Hematopoietic multipotent progenitor cell treated with erythropoietin and hydrocortisone succinate and interleukin-3 and kit ligand, for 8 days (in vitro differentiated cells): ENCODE measurements at regions not wholly inside any gene's neighbourhood (a gene's known extent, or its start where the extent isn't known, plus 50 kb on each side); places are given as distances from the start of the nearest gene placed in this dataset.

Experiments used
- DNase-seq: peaks from one replicate; pipeline ENCODE4 v3.0.0-alpha.2; 2015

DNA sequence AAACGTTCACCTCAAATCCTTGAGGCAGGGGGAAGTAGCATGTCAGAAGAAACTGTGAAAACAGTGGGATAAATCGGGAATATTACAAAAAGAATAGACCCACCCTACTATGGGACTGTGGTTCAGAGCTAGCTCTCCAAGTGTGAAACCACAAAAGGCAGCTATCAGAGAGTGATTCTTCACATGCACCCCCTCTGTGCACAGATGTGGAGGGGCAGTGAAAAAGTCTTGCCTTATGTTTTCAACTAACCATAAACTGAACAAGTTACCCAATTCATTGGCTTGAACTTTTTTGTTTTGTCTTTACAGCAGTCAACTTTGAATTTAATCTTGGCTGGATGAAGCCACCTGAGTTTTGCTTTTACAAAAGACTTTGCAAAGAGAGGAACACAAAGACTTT is 98.8 kb upstream of the NR4A3 start:
- no peak for DNase-seq

GRCh38 chr9:99724640-99725039 is 97.0 kb upstream of the NR4A3 start:
- DNase-seq: no peak

GRCh38 chr9:99725852-99726251 is 95.8 kb upstream of the NR4A3 start:
- no peak for DNase-seq

DNA sequence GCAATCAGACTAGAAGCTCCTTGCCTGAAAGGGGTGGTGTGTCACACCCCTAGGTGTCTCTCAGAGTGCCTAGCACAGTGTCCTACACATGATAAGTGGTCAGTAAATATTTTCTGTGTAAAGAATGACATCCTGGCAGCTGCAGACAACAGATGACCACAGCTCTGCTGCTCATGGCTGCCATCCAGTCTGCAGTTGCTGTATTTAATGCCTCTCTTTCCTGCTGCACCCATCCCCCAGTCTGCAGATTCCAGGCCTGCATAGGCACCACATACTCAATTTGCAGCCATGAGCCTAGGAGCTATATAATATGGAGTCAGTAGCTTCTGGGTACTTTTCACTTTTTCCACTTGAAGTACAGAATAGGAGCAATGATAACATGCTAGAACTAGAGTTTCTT is 94.9 kb upstream of the NR4A3 start:
- no peak for DNase-seq

- DNase-seq: no peak
These were observed 91.6 kb upstream of the NR4A3 start for GRCh38 chr9:99730062-99730461.

DNA sequence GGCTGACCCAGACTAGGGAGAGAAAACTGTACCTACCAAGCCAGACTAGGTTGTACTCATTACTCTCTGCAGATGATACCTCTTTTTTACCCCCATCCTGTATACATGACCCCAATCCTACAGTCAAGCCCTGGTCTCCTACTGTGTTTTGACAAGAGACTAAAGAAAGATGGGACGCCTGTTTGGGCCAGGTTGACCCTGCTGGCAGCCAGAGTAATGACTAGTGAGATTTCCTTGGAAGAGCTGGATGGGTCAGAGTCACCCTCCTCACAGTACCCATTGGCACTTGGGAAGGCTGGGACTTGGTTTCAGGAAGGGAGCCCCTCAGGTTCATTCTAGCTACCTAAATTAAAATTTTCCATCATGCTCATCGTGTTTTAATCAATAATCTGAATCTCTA is 89.7 kb upstream of the NR4A3 start:
- DNase-seq: no peak

DNA sequence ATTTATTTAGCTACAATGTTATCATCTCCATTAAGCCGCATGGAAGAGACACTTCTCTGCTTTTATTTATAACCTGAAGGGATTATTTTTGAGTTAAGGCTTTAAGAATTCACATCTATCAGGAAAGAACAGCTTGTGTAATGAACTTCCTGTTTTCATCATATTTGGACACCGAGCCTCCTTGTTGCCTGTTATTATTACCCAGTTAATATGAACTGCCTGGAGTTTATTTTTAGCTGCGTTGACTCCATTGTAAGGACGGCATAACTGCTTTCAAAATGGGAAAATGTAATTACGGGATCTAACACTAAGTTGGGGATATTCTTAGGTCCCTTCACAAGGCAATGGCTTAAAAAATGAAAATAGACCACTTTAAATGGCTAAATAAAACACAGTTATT is 89.0 kb upstream of the NR4A3 start:
- DNase-seq: peak; percentile 11

- no peak for DNase-seq
These were observed 86.6 kb upstream of the NR4A3 start for GRCh38 chr9:99735041-99735440.

DNA sequence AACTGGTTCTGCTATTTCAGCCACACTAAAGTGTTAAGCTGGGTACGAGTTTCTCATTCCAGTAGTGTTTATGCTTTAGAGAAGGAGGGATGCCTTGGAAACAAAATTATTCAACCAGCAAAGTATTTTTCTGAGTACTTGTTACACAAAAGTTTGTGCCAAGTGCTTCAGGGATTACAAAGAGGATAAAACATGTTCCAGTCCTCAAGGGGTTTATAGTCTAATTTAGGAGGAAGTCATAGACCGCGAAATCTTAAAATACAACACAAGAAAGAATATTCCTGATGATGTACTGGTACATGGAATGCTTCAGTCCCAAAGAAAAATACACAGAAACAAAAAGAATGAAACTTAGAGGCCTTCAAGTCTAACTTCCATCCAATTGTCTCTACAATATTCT is 85.4 kb upstream of the NR4A3 start:
- DNase-seq: no peak

GRCh38 chr9:99737649-99738048 is 84.0 kb upstream of the NR4A3 start:
- DNase-seq: no peak

DNA sequence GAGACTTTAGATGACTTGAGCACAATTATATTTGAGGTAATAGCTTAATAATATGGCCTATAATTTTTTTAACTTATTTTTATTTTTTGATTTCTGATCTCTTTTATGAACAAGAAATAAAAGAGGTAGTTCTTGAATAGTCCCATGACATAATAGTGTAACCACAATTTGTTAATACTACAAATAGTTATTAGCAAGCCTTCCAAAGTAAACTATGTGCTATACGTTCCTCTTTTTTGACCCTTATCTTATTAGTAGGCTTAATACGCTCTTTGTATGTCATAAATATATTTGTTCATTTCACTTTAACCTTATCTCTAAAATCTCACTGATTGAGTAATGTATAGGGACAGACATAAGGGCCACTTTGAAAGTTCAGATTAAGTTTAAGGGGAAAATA is 78.7 kb upstream of the NR4A3 start:
- DNase-seq: no peak

DNA sequence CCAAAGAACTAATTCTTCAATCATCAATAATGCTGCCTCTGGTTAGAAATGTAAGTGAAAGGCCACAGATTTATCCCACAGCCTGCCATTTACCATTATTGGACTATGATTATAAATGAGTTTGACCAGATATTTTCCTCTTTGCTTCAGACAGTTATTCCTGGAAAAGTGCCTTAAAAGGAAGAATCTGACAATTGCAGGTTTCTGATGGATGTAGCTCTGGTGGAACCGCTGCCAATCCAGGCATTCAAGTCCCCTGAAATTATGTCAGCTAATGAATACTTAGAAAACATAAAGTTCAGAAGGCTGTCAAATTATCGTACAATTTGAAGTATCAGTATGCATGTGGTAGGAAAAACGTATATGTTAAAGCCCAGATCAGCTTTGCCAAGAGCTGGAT is 78.2 kb upstream of the NR4A3 start:
- DNase-seq: no peak

DNA sequence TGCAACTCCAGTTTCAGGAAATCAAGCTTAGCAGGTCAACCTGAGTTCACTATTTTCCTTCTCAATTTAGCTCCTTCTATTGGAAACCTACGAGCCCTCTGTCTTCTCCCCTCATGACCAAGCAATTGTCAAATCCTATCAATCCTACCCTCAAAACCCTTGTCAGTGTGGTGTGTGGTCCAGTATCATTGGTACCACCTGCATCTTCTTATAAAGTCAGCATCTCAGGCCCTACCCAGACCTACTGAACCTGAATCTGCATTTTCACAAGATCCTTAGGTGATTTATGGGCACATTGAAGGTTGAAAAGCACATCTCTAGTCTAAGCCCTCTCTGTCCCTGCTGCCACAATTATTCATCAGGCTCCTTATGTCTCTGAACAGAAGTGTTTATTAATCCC is 77.6 kb upstream of the NR4A3 start:
- no peak for DNase-seq

DNA sequence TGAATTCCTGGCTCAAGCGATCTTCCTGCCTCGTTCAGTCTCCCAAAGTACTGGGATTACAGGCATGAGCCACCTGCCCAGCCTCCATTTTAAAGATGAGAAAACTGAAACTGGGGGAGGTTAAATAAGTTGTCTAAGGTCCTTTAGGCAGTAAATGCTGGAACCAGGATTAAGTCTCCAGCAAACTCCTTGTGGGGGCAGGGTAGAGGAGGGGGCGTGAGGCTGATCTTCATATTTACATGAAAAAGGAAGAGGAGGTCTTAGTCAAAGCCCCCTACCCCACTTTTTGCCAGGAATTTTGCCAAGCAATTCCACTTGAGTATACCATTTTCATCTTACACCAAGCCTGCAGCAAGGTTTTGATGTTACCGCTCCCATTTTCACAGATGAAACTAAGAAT is 76.6 kb upstream of the NR4A3 start:
- no peak for DNase-seq

- no peak for DNase-seq
These were observed 75.3 kb upstream of the NR4A3 start for GRCh38 chr9:99746406-99746805.

DNA sequence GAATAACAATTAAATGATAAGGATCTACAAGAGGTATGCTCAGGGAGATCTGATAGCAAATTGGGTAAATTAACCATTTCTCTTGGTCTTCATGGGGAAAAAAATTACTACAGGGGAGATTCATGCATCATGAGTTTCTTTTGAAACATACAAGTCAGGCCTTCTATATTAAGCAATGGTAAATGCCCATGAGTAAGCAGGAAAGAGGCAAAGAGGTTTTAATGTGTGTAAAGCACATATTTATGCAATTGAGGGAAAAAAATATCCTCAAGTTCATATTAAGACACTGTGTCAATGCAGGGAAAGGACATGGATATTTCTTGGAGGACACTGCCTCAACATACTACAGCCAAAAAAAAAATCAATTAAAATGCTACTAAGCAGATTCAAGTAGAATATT is 73.4 kb upstream of the NR4A3 start:
- DNase-seq: no peak

DNA sequence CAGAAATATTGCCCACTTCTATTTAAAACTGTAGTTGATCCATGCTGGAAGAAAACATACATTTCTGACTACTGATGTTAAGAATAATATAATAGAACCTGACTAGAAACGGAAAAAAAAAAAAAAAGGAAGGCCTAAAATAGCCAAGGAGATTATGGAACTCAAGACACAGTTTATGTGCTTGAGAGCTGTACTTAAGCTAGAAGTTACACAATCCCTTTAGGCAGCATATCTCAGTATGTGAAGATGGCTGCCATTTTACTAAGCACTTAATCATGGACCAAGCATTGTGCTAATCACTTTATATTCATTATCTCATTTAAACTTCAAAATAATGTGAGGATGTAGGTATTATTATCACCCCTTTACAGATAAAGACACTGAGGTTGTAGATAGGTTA is 73.0 kb upstream of the NR4A3 start:
- DNase-seq: no peak

- DNase-seq: no peak
These were observed 72.0 kb upstream of the NR4A3 start for GRCh38 chr9:99749641-99750040.

GRCh38 chr9:99750526-99750925 is 71.2 kb upstream of the NR4A3 start:
- DNase-seq: no peak

- no peak for DNase-seq
These were observed 69.1 kb upstream of the NR4A3 start for GRCh38 chr9:99752417-99753109.

GRCh38 chr9:99753436-99753835 is 68.2 kb upstream of the NR4A3 start:
- no peak for DNase-seq

GRCh38 chr9:99760421-99760820 is 61.3 kb upstream of the NR4A3 start:
- no peak for DNase-seq

GRCh38 chr9:99762470-99762869 is 59.2 kb upstream of the NR4A3 start:
- DNase-seq: no peak
